WERI-Rb-1 (cell line): ENCODE measurements at regions not wholly inside any gene's neighbourhood (a gene's known extent, or its start where the extent isn't known, plus 50 kb on each side); places are given as distances from the start of the nearest gene placed in this dataset.
"Not testable (repeated sequence)": the region's sequence is repeated elsewhere in the genome, so short reads cannot be mapped to it uniquely, and the experiment has no call there.

Source experiments
- DNase-seq: peaks from one replicate; pipeline ENCODE4 v3.0.0-alpha.2; 2020
- H3K27ac ChIP-seq: fragments of 250-450 bp; sonication (Bioruptor Pico); 2 replicates; pipeline ENCODE4 v1.5.1; 2020; ENCODE audit warnings: mild to moderate bottlenecking, moderate library complexity
- H3K27me3 ChIP-seq: fragments of 250-450 bp; sonication (Bioruptor Pico); 2 replicates; pipeline ENCODE4 v1.5.1; 2021; ENCODE audit warnings: mild to moderate bottlenecking, low read depth, moderate library complexity; ENCODE audit not compliant: insufficient read depth, severe bottlenecking
- H3K36me3 ChIP-seq: fragments of 250-450 bp; sonication (Bioruptor Pico); 2 replicates; pipeline ENCODE4 v1.5.1; 2020; ENCODE audit warnings: mild to moderate bottlenecking, moderate library complexity
- H3K4me3 ChIP-seq: 2 replicates; pipeline ENCODE4 v1.5.1; 2011; ENCODE audit warnings: low read depth, mild to moderate bottlenecking, control low read depth, low read length
- H3K9me3 ChIP-seq: fragments of 250-450 bp; sonication (Bioruptor Pico); 2 replicates; pipeline ENCODE4 v1.5.1; 2021; ENCODE audit warnings: mild to moderate bottlenecking, moderate library complexity; ENCODE audit not compliant: severe bottlenecking
- CTCF ChIP-seq: IDR thresholded peaks from 2 replicates; pipeline ENCODE4 v1.5.1; 2011; ENCODE audit warnings: low read depth, mild to moderate bottlenecking, control low read depth, inconsistent platforms, low read length

GRCh38 chrX:139158256-139158655, 372.3 kb upstream of the F9 start:
- no peak for DNase-seq
- Histone ChIP-seq H3K4me3 (no peak overlapping the region), H3K36me3 (no peaks in the 10 kb centered on the region), H3K9me3 (no peaks in the 10 kb centered on the region), H3K27ac (no peak overlapping the region), H3K27me3 (peaks cover 23% of the 10 kb centered on the region)
- no peak for TF ChIP-seq CTCF

- peaks cover 29% of the 10 kb centered on the region for H3K27me3 ChIP-seq
- no peak overlapping the region for H3K27ac ChIP-seq
- no peak for DNase-seq
- no peak for TF ChIP-seq CTCF
- H3K36me3 ChIP-seq: no peaks in the 10 kb centered on the region
- H3K4me3 ChIP-seq: no peak overlapping the region
- no peaks in the 10 kb centered on the region for H3K9me3 ChIP-seq
Observed at GRCh38 chrX:139156356-139156755, 374.2 kb upstream of the F9 start.

GRCh38 chrX:139146625-139147024, 383.9 kb upstream of the F9 start:
- H3K4me3 ChIP-seq, DNase-seq, H3K27ac ChIP-seq, H3K9me3 ChIP-seq, H3K27me3 ChIP-seq, H3K36me3 ChIP-seq: not testable (repeated sequence)

- DNase-seq: no peak
- Histone ChIP-seq H3K36me3 (no peaks in the 10 kb centered on the region), H3K27ac (no peak overlapping the region), H3K4me3 (no peak overlapping the region), H3K27me3 (peaks cover 15% of the 10 kb centered on the region), H3K9me3 (no peaks in the 10 kb centered on the region)
- no peak for TF ChIP-seq CTCF
Observed at GRCh38 chrX:139141370-139141769, 389.2 kb upstream of the F9 start.

- Histone ChIP-seq H3K4me3 (no peak overlapping the region), H3K9me3 (no peaks in the 10 kb centered on the region), H3K36me3 (no peaks in the 10 kb centered on the region), H3K27ac (no peak overlapping the region), H3K27me3 (peaks cover 4% of the 10 kb centered on the region)
- DNase-seq: no peak
- TF ChIP-seq CTCF: no peak
Observed at GRCh38 chrX:139134316-139134715, 396.2 kb upstream of the F9 start.

- Histone ChIP-seq H3K4me3 (no peak overlapping the region), H3K27me3 (peaks cover 13% of the 10 kb centered on the region), H3K9me3 (no peaks in the 10 kb centered on the region), H3K36me3 (no peaks in the 10 kb centered on the region), H3K27ac (no peak overlapping the region)
- DNase-seq: peak; percentile 30
- TF ChIP-seq CTCF: peak; percentile 60
Observed at GRCh38 chrX:139126493-139126892, 404.0 kb upstream of the F9 start.
